ENCODE measurements at regions not wholly inside any gene's neighbourhood (a gene's known extent, or its start where the extent isn't known, plus 50 kb on each side); places are given as distances from the start of the nearest gene placed in this dataset.

GRCh38 chr11:123286761-123287160 lies 91.7 kb upstream of the CLMP start:
- TF ChIP-seq CTCF (IDR thresholded peaks at IDR 0.05; ENCODE audit: insufficient read depth, low read length, poor library complexity, severe bottlenecking): no peak
- no peak overlapping the region for H3K4me3 ChIP-seq (ENCODE audit: low read depth, low read length)
- peaks cover 2% of the 10 kb centered on the region for H3K27me3 ChIP-seq (ENCODE audit: control insufficient read depth, insufficient read depth, low read length)
- DNase-seq (ENCODE audit: low read depth): no peak
- H3K36me3 ChIP-seq (ENCODE audit: control insufficient read depth, insufficient read depth, low read length): no peaks in the 10 kb centered on the region

GRCh38 chr11:123286255-123286654 lies 91.2 kb upstream of the CLMP start:
- no peak overlapping the region for H3K4me3 ChIP-seq (ENCODE audit: low read depth, low read length)
- H3K27me3 ChIP-seq (ENCODE audit: control insufficient read depth, insufficient read depth, low read length): peaks cover 2% of the 10 kb centered on the region
- no peaks in the 10 kb centered on the region for H3K36me3 ChIP-seq (ENCODE audit: control insufficient read depth, insufficient read depth, low read length)
- no peak for DNase-seq (ENCODE audit: low read depth)
- no peak for TF ChIP-seq CTCF (IDR thresholded peaks at IDR 0.05; ENCODE audit: insufficient read depth, low read length, poor library complexity, severe bottlenecking)

GRCh38 chr11:123284454-123284853 lies 89.4 kb upstream of the CLMP start:
- DNase-seq (ENCODE audit: low read depth): no peak
- no peak for TF ChIP-seq CTCF (IDR thresholded peaks at IDR 0.05; ENCODE audit: insufficient read depth, low read length, poor library complexity, severe bottlenecking)
- no peaks in the 10 kb centered on the region for H3K36me3 ChIP-seq (ENCODE audit: control insufficient read depth, insufficient read depth, low read length)
- peaks cover 2% of the 10 kb centered on the region for H3K27me3 ChIP-seq (ENCODE audit: control insufficient read depth, insufficient read depth, low read length)
- H3K4me3 ChIP-seq (ENCODE audit: low read depth, low read length): no peak overlapping the region

GRCh38 chr11:123282597-123282996 lies 87.5 kb upstream of the CLMP start:
- Histone ChIP-seq H3K36me3 (ENCODE audit: control insufficient read depth, insufficient read depth, low read length) (no peaks in the 10 kb centered on the region), H3K4me3 (ENCODE audit: low read depth, low read length) (no peak overlapping the region), H3K27me3 (ENCODE audit: control insufficient read depth, insufficient read depth, low read length) (peaks cover 2% of the 10 kb centered on the region)
- no peak for TF ChIP-seq CTCF (IDR thresholded peaks at IDR 0.05; ENCODE audit: insufficient read depth, low read length, poor library complexity, severe bottlenecking)
- no peak for DNase-seq (ENCODE audit: low read depth)

- no peak for DNase-seq (ENCODE audit: low read depth)
- H3K27me3 ChIP-seq (ENCODE audit: control insufficient read depth, insufficient read depth, low read length): no peaks in the 10 kb centered on the region
- no peak overlapping the region for H3K4me3 ChIP-seq (ENCODE audit: low read depth, low read length)
- no peak for TF ChIP-seq CTCF (IDR thresholded peaks at IDR 0.05; ENCODE audit: insufficient read depth, low read length, poor library complexity, severe bottlenecking)
- no peaks in the 10 kb centered on the region for H3K36me3 ChIP-seq (ENCODE audit: control insufficient read depth, insufficient read depth, low read length)
These were observed 78.6 kb upstream of the CLMP start for GRCh38 chr11:123273616-123274015.

GRCh38 chr11:123272565-123272964 lies 77.5 kb upstream of the CLMP start:
- no peak for TF ChIP-seq CTCF (IDR thresholded peaks at IDR 0.05; ENCODE audit: insufficient read depth, low read length, poor library complexity, severe bottlenecking)
- Histone ChIP-seq H3K36me3 (ENCODE audit: control insufficient read depth, insufficient read depth, low read length) (no peaks in the 10 kb centered on the region), H3K27me3 (ENCODE audit: control insufficient read depth, insufficient read depth, low read length) (no peaks in the 10 kb centered on the region), H3K4me3 (ENCODE audit: low read depth, low read length) (no peak overlapping the region)
- no peak for DNase-seq (ENCODE audit: low read depth)

All from kidney epithelial cell (primary cell).